OCI-LY1 (cell line): ENCODE measurements at regions not wholly inside any gene's neighbourhood (a gene's known extent, or its start where the extent isn't known, plus 50 kb on each side); places are given as distances from the start of the nearest gene placed in this dataset.

Experiments used
- CTCF ChIP-seq: fragments of 200-600 bp; sonication (generic), shearing (Covaris generic); IDR thresholded peaks from 2 replicates; pipeline ENCODE4 v1.5.1; 2017; ENCODE audit warnings: mild to moderate bottlenecking, antibody characterized with exemption, low read length, moderate library complexity, mixed read lengths
- EZH2 ChIP-seq: fragments of 200-600 bp; sonication (generic), shearing (Covaris generic); IDR thresholded peaks from 2 replicates; pipeline ENCODE4 v1.8.0; 2017; ENCODE audit warnings: borderline replicate concordance, mixed run types, mild to moderate bottlenecking, antibody characterized with exemption, low read length, moderate library complexity, mixed read lengths

- TF ChIP-seq CTCF: no peak
- no peak for TF ChIP-seq EZH2
Measured at GRCh38 chr12:38253778-38254177, 62.8 kb upstream of the ALG10B start.
